ENCODE measurements at regions not wholly inside any gene's neighbourhood (a gene's known extent, or its start where the extent isn't known, plus 50 kb on each side); places are given as distances from the start of the nearest gene placed in this dataset.

GRCh38 chr3:148008591-148008990 lies 599.4 kb downstream of the ZIC1 start:
- no peaks in the 10 kb centered on the region for H3K9me3 ChIP-seq
- no peak overlapping the region for H3K9ac ChIP-seq
- H3K36me3 ChIP-seq = no peaks in the 10 kb centered on the region
- H3K4me1 ChIP-seq = no peaks in the 10 kb centered on the region
- no peak overlapping the region for H3K27ac ChIP-seq
- no peaks in the 10 kb centered on the region for H3K27me3 ChIP-seq
- H4K20me1 ChIP-seq = no peaks in the 10 kb centered on the region
- TF ChIP-seq Cebpa-rat (IDR thresholded peaks at IDR 0.05) = no peak
- no peak overlapping the region for H3K4me3 ChIP-seq
- H3K4me2 ChIP-seq = no peak overlapping the region

GRCh38 chr3:148020861-148021260 lies 611.7 kb downstream of the ZIC1 start:
- H3K9me3 ChIP-seq = no peaks in the 10 kb centered on the region
- H3K36me3 ChIP-seq = no peaks in the 10 kb centered on the region
- TF ChIP-seq Cebpa-rat (IDR thresholded peaks at IDR 0.05) = no peak
- no peaks in the 10 kb centered on the region for H3K27me3 ChIP-seq
- no peaks in the 10 kb centered on the region for H4K20me1 ChIP-seq
- H3K4me2 ChIP-seq = no peak overlapping the region
- no peaks in the 10 kb centered on the region for H3K4me1 ChIP-seq
- H3K9ac ChIP-seq = no peak overlapping the region
- H3K27ac ChIP-seq = no peak overlapping the region
- no peak overlapping the region for H3K4me3 ChIP-seq

- no peak overlapping the region for H3K4me3 ChIP-seq
- no peak overlapping the region for H3K4me2 ChIP-seq
- H3K36me3 ChIP-seq = no peaks in the 10 kb centered on the region
- H3K9ac ChIP-seq = no peak overlapping the region
- no peak for TF ChIP-seq Cebpa-rat (IDR thresholded peaks at IDR 0.05)
- no peaks in the 10 kb centered on the region for H3K27me3 ChIP-seq
- H3K27ac ChIP-seq = no peak overlapping the region
- no peaks in the 10 kb centered on the region for H3K4me1 ChIP-seq
- no peaks in the 10 kb centered on the region for H4K20me1 ChIP-seq
- no peaks in the 10 kb centered on the region for H3K9me3 ChIP-seq
These were observed 612.2 kb downstream of the ZIC1 start for GRCh38 chr3:148021381-148021780.

GRCh38 chr3:148023994-148024393 lies 614.8 kb downstream of the ZIC1 start:
- Histone ChIP-seq H3K4me3 (no peak overlapping the region), H3K4me1 (no peaks in the 10 kb centered on the region), H3K4me2 (no peak overlapping the region), H4K20me1 (no peaks in the 10 kb centered on the region), H3K27me3 (no peaks in the 10 kb centered on the region), H3K36me3 (no peaks in the 10 kb centered on the region), H3K27ac (no peak overlapping the region), H3K9me3 (no peaks in the 10 kb centered on the region), H3K9ac (no peak overlapping the region)
- no peak for TF ChIP-seq Cebpa-rat (IDR thresholded peaks at IDR 0.05)

- H3K36me3 ChIP-seq = no peaks in the 10 kb centered on the region
- no peaks in the 10 kb centered on the region for H4K20me1 ChIP-seq
- no peak overlapping the region for H3K9ac ChIP-seq
- H3K4me3 ChIP-seq = no peak overlapping the region
- no peak overlapping the region for H3K4me2 ChIP-seq
- no peaks in the 10 kb centered on the region for H3K9me3 ChIP-seq
- no peaks in the 10 kb centered on the region for H3K27me3 ChIP-seq
- TF ChIP-seq Cebpa-rat (IDR thresholded peaks at IDR 0.05) = no peak
- no peaks in the 10 kb centered on the region for H3K4me1 ChIP-seq
- no peak overlapping the region for H3K27ac ChIP-seq
These were observed 616.9 kb downstream of the ZIC1 start for GRCh38 chr3:148026009-148026588.

GRCh38 chr3:148030975-148031374 lies 621.8 kb downstream of the ZIC1 start:
- no peaks in the 10 kb centered on the region for H3K9me3 ChIP-seq

GRCh38 chr3:148034353-148034752 lies 625.2 kb downstream of the ZIC1 start:
- H3K4me2 ChIP-seq = no peak overlapping the region
- H3K27me3 ChIP-seq = no peaks in the 10 kb centered on the region
- H3K4me1 ChIP-seq = 0 out of 2 replicates have a peak, but pooled peaks cover 6% of the 10 kb centered on the region
- H3K9me3 ChIP-seq = no peaks in the 10 kb centered on the region
- TF ChIP-seq Cebpa-rat (IDR thresholded peaks at IDR 0.05) = no peak
- H3K9ac ChIP-seq = no peak overlapping the region
- no peaks in the 10 kb centered on the region for H3K36me3 ChIP-seq
- H3K27ac ChIP-seq = no peak overlapping the region
- H4K20me1 ChIP-seq = no peaks in the 10 kb centered on the region
- no peak overlapping the region for H3K4me3 ChIP-seq

More at GRCh38 chr3:148030975-148031374, 621.8 kb downstream of the ZIC1 start:
- H3K4me1 ChIP-seq = no peaks in the 10 kb centered on the region
- H3K4me2 ChIP-seq = no peak overlapping the region
- H3K4me3 ChIP-seq = no peak overlapping the region
- TF ChIP-seq Cebpa-rat (IDR thresholded peaks at IDR 0.05) = no peak
- H3K27me3 ChIP-seq = no peaks in the 10 kb centered on the region
- H3K27ac ChIP-seq = no peak overlapping the region
- no peaks in the 10 kb centered on the region for H3K36me3 ChIP-seq
- H4K20me1 ChIP-seq = no peaks in the 10 kb centered on the region
- H3K9ac ChIP-seq = no peak overlapping the region

- H3K9ac ChIP-seq = no peak overlapping the region
- no peaks in the 10 kb centered on the region for H3K9me3 ChIP-seq
- no peak overlapping the region for H3K4me3 ChIP-seq
- H3K36me3 ChIP-seq = no peaks in the 10 kb centered on the region
- no peaks in the 10 kb centered on the region for H4K20me1 ChIP-seq
- H3K4me1 ChIP-seq = 0 out of 2 replicates have a peak, but pooled peaks cover 6% of the 10 kb centered on the region
- H3K27ac ChIP-seq = no peak overlapping the region
- TF ChIP-seq Cebpa-rat (IDR thresholded peaks at IDR 0.05) = no peak
- H3K4me2 ChIP-seq = no peak overlapping the region
- no peaks in the 10 kb centered on the region for H3K27me3 ChIP-seq
These were observed 627.2 kb downstream of the ZIC1 start for GRCh38 chr3:148036331-148036876.

GRCh38 chr3:148042663-148043445 lies 633.7 kb downstream of the ZIC1 start:
- no peak overlapping the region for H3K27ac ChIP-seq
- TF ChIP-seq Cebpa-rat (IDR thresholded peaks at IDR 0.05) = no peak

GRCh38 chr3:148044151-148044550 lies 635.0 kb downstream of the ZIC1 start:
- no peak overlapping the region for H3K9ac ChIP-seq
- H3K27ac ChIP-seq = no peak overlapping the region
- no peaks in the 10 kb centered on the region for H4K20me1 ChIP-seq
- H3K4me3 ChIP-seq = no peak overlapping the region
- TF ChIP-seq Cebpa-rat (IDR thresholded peaks at IDR 0.05) = no peak
- H3K27me3 ChIP-seq = no peaks in the 10 kb centered on the region
- H3K36me3 ChIP-seq = no peaks in the 10 kb centered on the region
- H3K9me3 ChIP-seq = no peaks in the 10 kb centered on the region
- no peak overlapping the region for H3K4me2 ChIP-seq
- H3K4me1 ChIP-seq = no peaks in the 10 kb centered on the region

More at GRCh38 chr3:148042663-148043445, 633.7 kb downstream of the ZIC1 start:
- H3K27me3 ChIP-seq = no peaks in the 10 kb centered on the region
- no peak overlapping the region for H3K4me2 ChIP-seq
- H3K9ac ChIP-seq = no peak overlapping the region
- H4K20me1 ChIP-seq = no peaks in the 10 kb centered on the region
- H3K36me3 ChIP-seq = no peaks in the 10 kb centered on the region
- no peaks in the 10 kb centered on the region for H3K9me3 ChIP-seq
- H3K4me1 ChIP-seq = no peaks in the 10 kb centered on the region
- H3K4me3 ChIP-seq = no peak overlapping the region

Data from BLaER1 (cell line).